ENCODE measurements at regions not wholly inside any gene's neighbourhood (a gene's known extent, or its start where the extent isn't known, plus 50 kb on each side); places are given as distances from the start of the nearest gene placed in this dataset.
A peak's percentile ranks its signal among the peaks of the same experiment; 100 is the strongest.

- intact Hi-C loops (cut with DNase I; ENCODE audit: low total_unique reads) = no loop called here
- 71 to 88% methylated on average over 2 of the region's 2 CpGs for WGBS, 2 donors
- no peak overlapping the region for H3K4me3 ChIP-seq (ENCODE audit: low read depth, poor library complexity, severe bottlenecking)
- DNase-seq (ENCODE audit: low spot score in 2 of 2) = no peak
- TF ChIP-seq CTCF (IDR thresholded peaks at IDR 0.05) = no peak
- no peak for TF ChIP-seq POLR2A (IDR thresholded peaks at IDR 0.05)
These were observed 446.3 kb upstream of the MAF start for GRCh38 chr16:80046848-80047247.

- intact Hi-C loops (cut with DNase I; ENCODE audit: low total_unique reads) = no loop called here
- 62 to 66% methylated on average over 3 of the region's 3 CpGs for WGBS, 2 donors
These were observed 445.7 kb upstream of the MAF start for GRCh38 chr16:80046261-80046660.

GRCh38 chr16:80045861-80046260 lies 445.3 kb upstream of the MAF start:
- intact Hi-C loops (cut with DNase I; ENCODE audit: low total_unique reads) = no loop called here
- WGBS, 2 donors = 54 to 66% methylated on average over 8 of the region's 8 CpGs
- no peak for DNase-seq (ENCODE audit: low spot score in 2 of 2)
- TF ChIP-seq CTCF (IDR thresholded peaks at IDR 0.05) (no peak), POLR2A (IDR thresholded peaks at IDR 0.05) (no peak)
- H3K4me3 ChIP-seq (ENCODE audit: low read depth, poor library complexity, severe bottlenecking) = no peak overlapping the region

More at GRCh38 chr16:80046261-80046660, 445.7 kb upstream of the MAF start:
- TF ChIP-seq POLR2A (IDR thresholded peaks at IDR 0.05) = no peak
- TF ChIP-seq CTCF (IDR thresholded peaks at IDR 0.05) = no peak
- DNase-seq (ENCODE audit: low spot score in 2 of 2) = no peak
- H3K4me3 ChIP-seq (ENCODE audit: low read depth, poor library complexity, severe bottlenecking) = no peak overlapping the region

GRCh38 chr16:80041410-80041809 lies 440.9 kb upstream of the MAF start:
- no peak for TF ChIP-seq POLR2A (IDR thresholded peaks at IDR 0.05)
- no peak for TF ChIP-seq CTCF (IDR thresholded peaks at IDR 0.05)
- 29 to 39% methylated on average over 2 of the region's 2 CpGs for WGBS, 2 donors
- no peak for DNase-seq (ENCODE audit: low spot score in 2 of 2)
- H3K4me3 ChIP-seq (ENCODE audit: low read depth, poor library complexity, severe bottlenecking) = no peak overlapping the region
- intact Hi-C loops (cut with DNase I; ENCODE audit: low total_unique reads) = no loop called here

- no peak overlapping the region for H3K4me3 ChIP-seq (ENCODE audit: low read depth, poor library complexity, severe bottlenecking)
- WGBS, 2 donors = 64 to 72% methylated on average over 3 of the region's 3 CpGs
- peak in 1 of 2 donors; percentile 43 for DNase-seq (ENCODE audit: low spot score in 2 of 2)
- intact Hi-C loops (cut with DNase I; ENCODE audit: low total_unique reads) = no loop called here
- TF ChIP-seq CTCF (IDR thresholded peaks at IDR 0.05) (no peak), POLR2A (IDR thresholded peaks at IDR 0.05) (no peak)
These were observed 440.3 kb upstream of the MAF start for GRCh38 chr16:80040814-80041213.

- no peak for TF ChIP-seq POLR2A (IDR thresholded peaks at IDR 0.05)
- H3K4me3 ChIP-seq (ENCODE audit: low read depth, poor library complexity, severe bottlenecking) = no peak overlapping the region
- intact Hi-C loops (cut with DNase I; ENCODE audit: low total_unique reads) = no loop called here
- no peak for DNase-seq (ENCODE audit: low spot score in 2 of 2)
These were observed 439.9 kb upstream of the MAF start for GRCh38 chr16:80040413-80040812.

Measured in lower leg skin (tissue), 4 donors.